Caco-2 (cell line): ENCODE measurements at regions not wholly inside any gene's neighbourhood (a gene's known extent, or its start where the extent isn't known, plus 50 kb on each side); places are given as distances from the start of the nearest gene placed in this dataset.
A peak's percentile ranks its signal among the peaks of the same experiment; 100 is the strongest.

ENCODE experiments used
- BruUV-seq: library from RNA; stranded (reverse); fragments of 400-500 nt; replicated peaks from 2 replicates; lab custom pipeline; 2021; lab: Mats Ljungman, UMichigan
- CTCF ChIA-PET: fragments of 300-600 bp; sonication (Branson Sonifier 250); formaldehyde crosslinking; loops from one replicate; lab custom pipeline; 2022; ENCODE audit warnings: antibody characterized with exemption; lab: Charles Lee
- POLR2A ChIA-PET: fragments of 300-600 bp; sonication (Branson Sonifier 250); formaldehyde crosslinking; loops from one replicate; lab custom pipeline; 2022; ENCODE audit warnings: antibody characterized with exemption; lab: Charles Lee
- DNase-seq, 2 experiments: peaks; one replicate each; pipeline versions ENCODE4 v3.0.0 to v3.0.0-alpha.2; 2020 to 2022
- H3K27me3 ChIP-seq: replicated peaks from 2 replicates; pipeline ENCODE4 v1.6.0; 2011; ENCODE audit warnings: low read length; ENCODE audit not compliant: control insufficient read depth, insufficient read depth
- H3K36me3 ChIP-seq: 2 replicates; pipeline ENCODE4 v1.5.1; 2011; ENCODE audit warnings: low read length; ENCODE audit not compliant: control insufficient read depth, insufficient read depth
- H3K4me1 ChIP-seq: fragments of 250-450 bp; sonication (Bioruptor Pico); 2 replicates; pipeline ENCODE4 v1.5.1; 2020; ENCODE audit warnings: mild to moderate bottlenecking
- H3K4me3 ChIP-seq: 2 replicates; pipeline ENCODE4 v1.5.1; 2011; ENCODE audit warnings: low read depth, mild to moderate bottlenecking, control low read depth, low read length
- H3K9me3 ChIP-seq: fragments of 250-450 bp; sonication (Bioruptor Pico); 2 replicates; pipeline ENCODE4 v1.5.1; 2020; ENCODE audit warnings: mild to moderate bottlenecking, moderate library complexity
- H3K27ac Mint-ChIP-seq: one replicate; pipeline ENCODE4 v1.8.0; 2022; ENCODE audit warnings: mixed read lengths; ENCODE audit not compliant: unreplicated experiment
- H3K27me3 Mint-ChIP-seq: one replicate; pipeline ENCODE4 v1.8.0; 2022; ENCODE audit warnings: mixed read lengths; ENCODE audit not compliant: insufficient read depth, unreplicated experiment
- H3K36me3 Mint-ChIP-seq: one replicate; pipeline ENCODE4 v1.8.0; 2022; ENCODE audit warnings: mild to moderate bottlenecking, mixed read lengths; ENCODE audit not compliant: insufficient read depth, unreplicated experiment
- H3K4me1 Mint-ChIP-seq: one replicate; pipeline ENCODE4 v1.8.0; 2022; ENCODE audit warnings: low read depth, mixed read lengths; ENCODE audit not compliant: unreplicated experiment
- H3K4me3 Mint-ChIP-seq: one replicate; pipeline ENCODE4 v1.8.0; 2022; ENCODE audit warnings: mild to moderate bottlenecking, moderate library complexity, mixed read lengths; ENCODE audit not compliant: unreplicated experiment
- H3K9me3 Mint-ChIP-seq: one replicate; pipeline ENCODE4 v1.8.0; 2022; ENCODE audit warnings: mixed read lengths; ENCODE audit not compliant: unreplicated experiment
- CTCF ChIP-seq, 2 experiments: fragments of 200-600 bp in 1 of 2; IDR thresholded peaks; 1 replicate in 1 of 2; 2 replicates in 1 of 2; pipeline versions ENCODE4 v1.5.1 to v1.8.0; 2011 to 2022; ENCODE audit warnings: antibody characterized with exemption in 1 of 2, control low read depth in 1 of 2, inconsistent platforms in 1 of 2, low read depth in 1 of 2, low read length in 1 of 2, mild to moderate bottlenecking in 1 of 2, moderate library complexity in 1 of 2; ENCODE audit not compliant: insufficient read depth in 1 of 2, severe bottlenecking in 1 of 2, unreplicated experiment in 1 of 2
- intact Hi-C: fragments of 100-400 bp; cut with micrococcal nuclease; formaldehyde crosslinking; loops from one replicate; pipeline ENCODE4 v1.10.0; 2022; ENCODE audit not compliant: unreplicated experiment

GRCh38 chr6:82588020-82588419 is 224.4 kb downstream of the TPBG start:
- Histone ChIP-seq H3K4me1 (peaks cover 19% of the 10 kb centered on the region), H3K9me3 (no peaks in the 10 kb centered on the region), H3K27me3 (no peaks in the 10 kb centered on the region), H3K36me3 (no peaks in the 10 kb centered on the region), H3K4me3 (no peak overlapping the region)
- Mint-ChIP-seq H3K36me3 (peaks cover 7% of the 10 kb centered on the region), H3K27me3 (no peaks in the 10 kb centered on the region), H3K9me3 (peaks cover 7% of the 10 kb centered on the region), H3K4me3 (peak overlapping the region; percentile 1), H3K4me1 (peaks cover 14% of the 10 kb centered on the region), H3K27ac (peak overlapping the region; percentile 31)
- ChIA-PET CTCF (no interaction called here), POLR2A (no interaction called here)
- peak in 1 of 2 experiments; percentile 35 for DNase-seq
- intact Hi-C loops = loop anchor here (1.0 to 10.0 kb wide), 4 partner anchors 63 to 318 kb away; partner anchors contain the start of gene TPBG
- no peak for TF ChIP-seq CTCF (IDR thresholded peaks at IDR 0.05; ENCODE audit: insufficient read depth in 1 of 2, low read depth in 1 of 2, low read length in 1 of 2, severe bottlenecking in 1 of 2, unreplicated experiment in 1 of 2)
- BruUV-seq = no TSS peak

GRCh38 chr6:82588859-82589412 is 225.3 kb downstream of the TPBG start:
- no peak for DNase-seq
- POLR2A ChIA-PET = no interaction called here
- Mint-ChIP-seq H3K27me3 (no peaks in the 10 kb centered on the region), H3K4me3 (no peak overlapping the region), H3K4me1 (peaks cover 14% of the 10 kb centered on the region), H3K9me3 (peaks cover 7% of the 10 kb centered on the region), H3K27ac (no peak overlapping the region), H3K36me3 (peaks cover 7% of the 10 kb centered on the region)
- no TSS peak for BruUV-seq
- CTCF ChIA-PET = no interaction called here
- H3K36me3 ChIP-seq = no peaks in the 10 kb centered on the region
- intact Hi-C loops = loop anchor here (1.0 to 10.0 kb wide), 6 partner anchors 64 to 468 kb away; partner anchors contain the start of gene TPBG
- TF ChIP-seq CTCF (IDR thresholded peaks at IDR 0.05; ENCODE audit: insufficient read depth in 1 of 2, low read depth in 1 of 2, low read length in 1 of 2, severe bottlenecking in 1 of 2, unreplicated experiment in 1 of 2) = no peak
- H3K4me1 ChIP-seq = peaks cover 19% of the 10 kb centered on the region
- H3K4me3 ChIP-seq = no peak overlapping the region
- no peaks in the 10 kb centered on the region for H3K9me3 ChIP-seq
- H3K27me3 ChIP-seq = no peaks in the 10 kb centered on the region

GRCh38 chr6:82589509-82590206 is 226.0 kb downstream of the TPBG start:
- TF ChIP-seq CTCF (IDR thresholded peaks at IDR 0.05; ENCODE audit: insufficient read depth in 1 of 2, low read depth in 1 of 2, low read length in 1 of 2, severe bottlenecking in 1 of 2, unreplicated experiment in 1 of 2) = peak in 1 of 2 experiments; percentile 50
- intact Hi-C loops = loop anchor here (1.0 to 10.0 kb wide), 4 partner anchors 65 to 468 kb away; partner anchors contain the start of gene TPBG
- H3K36me3 Mint-ChIP-seq = peaks cover 7% of the 10 kb centered on the region

More at GRCh38 chr6:82589509-82590206, 226.0 kb downstream of the TPBG start:
- no TSS peak for BruUV-seq
- Mint-ChIP-seq H3K4me1 (peaks cover 14% of the 10 kb centered on the region), H3K27me3 (no peaks in the 10 kb centered on the region), H3K27ac (no peak overlapping the region), H3K4me3 (no peak overlapping the region), H3K9me3 (peaks cover 7% of the 10 kb centered on the region)
- DNase-seq = peak; percentile 38
- ChIA-PET CTCF (no interaction called here), POLR2A (no interaction called here)
- no peak overlapping the region for H3K4me3 ChIP-seq
- no peaks in the 10 kb centered on the region for H3K9me3 ChIP-seq
- no peaks in the 10 kb centered on the region for H3K36me3 ChIP-seq
- H3K4me1 ChIP-seq = peaks cover 19% of the 10 kb centered on the region
- no peaks in the 10 kb centered on the region for H3K27me3 ChIP-seq
